IPS-NIHi7 (cell line): ENCODE measurements at regions not wholly inside any gene's neighbourhood (a gene's known extent, or its start where the extent isn't known, plus 50 kb on each side); places are given as distances from the start of the nearest gene placed in this dataset.
"Not testable (repeated sequence)": the region's sequence is repeated elsewhere in the genome, so short reads cannot be mapped to it uniquely, and the experiment has no call there.

Source experiments
- DNase-seq: peaks from one replicate; pipeline ENCODE4 v3.0.0; 2012; ENCODE audit warnings: mixed read lengths; ENCODE audit errors: extremely low spot score

DNA sequence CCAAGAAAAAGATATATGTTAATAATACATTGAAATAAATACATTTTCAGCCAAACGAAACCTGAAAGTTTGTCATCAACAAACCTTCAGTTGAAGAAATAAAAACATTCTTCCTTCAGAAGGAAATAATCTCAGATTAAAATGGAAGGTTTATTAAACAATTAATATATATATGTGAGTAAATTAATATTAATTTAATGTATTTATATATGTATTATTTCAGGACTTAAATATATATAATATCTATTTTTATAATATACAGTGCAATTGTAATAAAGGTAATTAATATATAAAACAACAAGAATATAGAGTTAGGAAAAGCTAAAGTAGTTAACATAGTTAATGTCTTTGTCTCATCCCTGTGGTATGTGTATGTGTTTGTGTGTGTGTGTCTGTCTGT lies 102.2 kb upstream of the CDC14C start:
- no peak for DNase-seq

- no peak for DNase-seq
These were observed 92.0 kb upstream of the CDC14C start for GRCh38 chr7:48832303-48832845.

DNA sequence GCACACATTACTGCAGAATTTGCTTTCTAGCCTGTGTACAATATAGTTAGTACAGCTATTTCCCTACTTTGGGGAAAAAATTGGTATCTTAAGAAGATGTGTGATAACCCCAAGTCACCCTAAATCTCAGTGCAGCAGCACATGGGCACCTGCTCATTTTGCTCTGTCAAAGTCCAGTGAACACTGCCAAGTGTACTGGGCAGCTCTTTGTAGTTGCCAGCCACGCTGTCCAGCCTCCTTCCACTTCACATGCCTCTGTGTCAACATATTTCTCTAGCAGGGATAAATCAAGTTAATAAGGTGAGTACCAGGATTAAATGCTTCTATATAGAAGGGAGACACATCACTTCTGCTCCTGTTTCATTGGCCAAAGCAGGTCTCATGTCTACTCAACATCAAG lies 87.1 kb upstream of the CDC14C start:
- no peak for DNase-seq

DNA sequence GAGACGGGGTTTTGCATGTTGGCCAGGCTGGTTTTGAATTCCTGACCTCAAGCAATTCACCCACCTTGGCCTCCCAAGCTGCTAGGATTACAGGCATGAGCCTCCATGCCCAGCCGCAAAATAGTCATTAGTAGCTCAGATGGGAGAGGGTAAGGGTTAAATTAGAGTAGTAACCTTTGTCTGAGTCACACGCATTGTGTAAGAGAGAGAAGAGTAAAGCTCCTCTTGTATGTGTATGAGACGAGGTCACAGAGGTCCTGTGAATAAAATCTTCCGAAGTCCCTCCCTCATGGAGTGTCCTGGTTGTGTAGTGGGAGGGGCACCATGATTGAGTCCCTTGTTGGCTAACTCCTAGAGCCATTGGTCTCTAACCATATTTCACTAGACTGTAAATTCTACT lies 85.2 kb upstream of the CDC14C start:
- no peak for DNase-seq

- no peak for DNase-seq
These were observed 82.6 kb upstream of the CDC14C start for GRCh38 chr7:48841739-48842138.

GRCh38 chr7:48847917-48848316 lies 76.4 kb upstream of the CDC14C start:
- DNase-seq = no peak

DNA sequence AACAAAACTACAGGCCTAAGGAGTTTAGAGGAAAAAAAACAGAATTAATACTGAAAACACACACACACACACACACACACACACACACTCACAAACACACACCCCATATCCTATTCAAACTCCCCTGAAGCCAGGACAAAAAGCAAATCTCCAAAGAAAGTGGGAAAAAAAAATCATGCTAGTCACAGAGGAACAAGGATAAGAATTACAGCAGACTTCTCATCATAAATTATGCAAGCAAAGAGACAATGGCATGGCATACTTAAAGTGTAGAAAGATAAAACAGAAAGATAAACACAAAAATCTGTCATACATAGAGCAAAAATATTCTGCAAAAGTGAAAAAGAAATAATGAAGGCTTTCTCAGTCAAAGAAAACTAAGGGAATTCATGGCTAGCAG lies 63.9 kb upstream of the CDC14C start:
- DNase-seq = not testable (repeated sequence)

- no peak for DNase-seq
These were observed 55.4 kb upstream of the CDC14C start for GRCh38 chr7:48868916-48869315.

DNA sequence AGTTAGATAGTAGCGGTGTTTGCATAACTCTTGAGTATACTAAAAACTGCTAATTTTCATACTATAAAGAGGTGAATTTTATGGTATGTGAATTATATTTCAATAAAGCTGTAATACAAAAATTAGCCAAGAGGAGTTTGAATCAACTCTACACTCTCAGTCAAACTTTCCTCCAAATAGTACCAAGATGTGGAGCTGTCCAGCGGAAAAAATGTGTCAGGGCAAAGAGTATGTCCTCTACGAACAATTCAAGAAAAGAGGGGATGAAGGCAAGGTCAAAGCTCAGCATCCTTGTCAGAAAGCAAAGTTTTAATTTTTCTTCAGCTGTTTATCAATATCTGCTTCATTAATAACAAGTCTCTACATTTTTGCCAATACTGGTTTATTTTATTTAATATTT lies 51.8 kb upstream of the CDC14C start:
- DNase-seq = no peak
